Esophagus muscularis mucosa (tissue), 4 donors: ENCODE measurements at regions not wholly inside any gene's neighbourhood (a gene's known extent, or its start where the extent isn't known, plus 50 kb on each side); places are given as distances from the start of the nearest gene placed in this dataset.
"Not testable (repeated sequence)": the region's sequence is repeated elsewhere in the genome, so short reads cannot be mapped to it uniquely, and the experiment has no call there.

ENCODE experiments used
- DNase-seq: peaks from one replicate; pipeline ENCODE4 v3.0.0-alpha.2; 2017; ENCODE audit errors: extremely low spot score
- H3K27ac ChIP-seq, 4 donors: fragments of 200-600 bp; sonication (generic); replicated peaks in 1 of 4; 1 replicate in 3 of 4; 2 replicates in 1 of 4; pipeline ENCODE4 v1.5.1; 2016 to 2019; ENCODE audit warnings: mild to moderate bottlenecking in 1 of 4
- H3K27me3 ChIP-seq, 4 donors: fragments of 200-600 bp; sonication (generic); one replicate each; pipeline versions ENCODE4 v1.5.1 to v1.6.0; 2016 to 2019
- H3K36me3 ChIP-seq, 4 donors: fragments of 200-600 bp; sonication (generic); one replicate each; pipeline ENCODE4 v1.5.1; 2016 to 2019
- H3K4me1 ChIP-seq, 4 donors: fragments of 200-600 bp; sonication (generic); one replicate each; pipeline ENCODE4 v1.5.1; 2016 to 2019
- H3K4me3 ChIP-seq, 4 donors: fragments of 200-600 bp; sonication (generic); 1 replicate in 2 of 4; 2 replicates in 2 of 4; pipeline ENCODE4 v1.5.1; 2016 to 2019; ENCODE audit warnings: mild to moderate bottlenecking in 4 of 4, moderate library complexity in 1 of 4
- H3K9me3 ChIP-seq, 4 donors: fragments of 200-600 bp; sonication (generic); 1 replicate in 3 of 4; 2 replicates in 1 of 4; pipeline ENCODE4 v1.5.1; 2016 to 2019
- EP300 ChIP-seq: sonication (generic); formaldehyde crosslinking; IDR thresholded peaks from one replicate; pipeline ENCODE4 v1.6.1; 2017; ENCODE audit warnings: antibody characterized with exemption
- POLR2A ChIP-seq: fragments of 450-650 bp; IDR thresholded peaks from one replicate; pipeline ENCODE4 v1.6.1; 2017; ENCODE audit warnings: antibody characterized with exemption, moderate library complexity, mild to moderate bottlenecking, low read depth
- POLR2AphosphoS5 ChIP-seq, 2 donors: sonication (generic); formaldehyde crosslinking; IDR thresholded peaks; one replicate each; pipeline ENCODE4 v1.6.1; 2017; ENCODE audit warnings: antibody characterized with exemption in 2 of 2
- whole genome bisulfite sequencing: methylation state at CpG from one replicate; pipeline ENCODE4 v1.1.5; 2018; 5-methylcytosine and 5-hydroxymethylcytosine counted together
- intact Hi-C: fragments of 100-400 bp; cut with DNase I; formaldehyde crosslinking; loops from one replicate; pipeline ENCODE4 v1.15.1; 2023
- TF ChIP-seq, protein P1 (sequence below), 3 experiments: fragments of 200-600 bp in 2 of 3; fragments of 450-650 bp in 1 of 3; sonication (generic) in 2 of 3; IDR thresholded peaks; one replicate each; pipeline ENCODE4 v1.5.1; 2017 to 2019; ENCODE audit warnings: antibody characterized with exemption in 3 of 3, mild to moderate bottlenecking in 2 of 3, moderate library complexity in 1 of 3

DNA sequence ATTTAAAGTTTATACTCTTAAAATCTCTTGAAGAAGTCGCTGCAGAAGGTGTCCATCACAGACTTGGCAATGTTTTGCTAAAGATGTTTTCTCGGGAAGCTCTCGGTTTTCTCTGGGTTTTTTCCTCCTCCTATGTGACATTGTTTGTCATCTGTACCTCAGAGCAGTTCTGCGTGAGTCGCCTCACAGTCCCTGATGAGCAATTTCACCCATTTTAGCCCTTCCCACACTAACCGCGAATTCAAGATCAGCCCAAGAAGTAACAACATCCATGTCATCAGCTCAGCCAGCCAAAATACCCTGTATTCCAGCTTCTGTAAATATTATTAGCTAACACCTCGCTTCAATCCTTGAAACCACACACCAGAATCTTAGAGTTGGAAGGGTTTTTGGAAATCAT lies 224.3 kb upstream of the SETMAR start:
- intact Hi-C loops: no loop called here
- WGBS: 86% methylated on average over 8 of the region's 8 CpGs
- Histone ChIP-seq H3K9me3 (peaks cover 0 to 5% (median 0%) of the 10 kb centered on the region in 4 donors), H3K4me1 (no peaks in the 10 kb centered on the region), H3K36me3 (no peaks in the 10 kb centered on the region), H3K27me3 (no peaks in the 10 kb centered on the region), H3K27ac (no peak overlapping the region), H3K4me3 (no peak overlapping the region)
- TF ChIP-seq POLR2A (no peak), EP300 (no peak), POLR2AphosphoS5 (IDR thresholded peaks at IDR 0.05) (no peak)
- TF ChIP-seq, protein P1, sequence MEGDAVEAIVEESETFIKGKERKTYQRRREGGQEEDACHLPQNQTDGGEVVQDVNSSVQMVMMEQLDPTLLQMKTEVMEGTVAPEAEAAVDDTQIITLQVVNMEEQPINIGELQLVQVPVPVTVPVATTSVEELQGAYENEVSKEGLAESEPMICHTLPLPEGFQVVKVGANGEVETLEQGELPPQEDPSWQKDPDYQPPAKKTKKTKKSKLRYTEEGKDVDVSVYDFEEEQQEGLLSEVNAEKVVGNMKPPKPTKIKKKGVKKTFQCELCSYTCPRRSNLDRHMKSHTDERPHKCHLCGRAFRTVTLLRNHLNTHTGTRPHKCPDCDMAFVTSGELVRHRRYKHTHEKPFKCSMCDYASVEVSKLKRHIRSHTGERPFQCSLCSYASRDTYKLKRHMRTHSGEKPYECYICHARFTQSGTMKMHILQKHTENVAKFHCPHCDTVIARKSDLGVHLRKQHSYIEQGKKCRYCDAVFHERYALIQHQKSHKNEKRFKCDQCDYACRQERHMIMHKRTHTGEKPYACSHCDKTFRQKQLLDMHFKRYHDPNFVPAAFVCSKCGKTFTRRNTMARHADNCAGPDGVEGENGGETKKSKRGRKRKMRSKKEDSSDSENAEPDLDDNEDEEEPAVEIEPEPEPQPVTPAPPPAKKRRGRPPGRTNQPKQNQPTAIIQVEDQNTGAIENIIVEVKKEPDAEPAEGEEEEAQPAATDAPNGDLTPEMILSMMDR (IDR thresholded peaks at IDR 0.05): no peak
- DNase-seq: no peak

DNA sequence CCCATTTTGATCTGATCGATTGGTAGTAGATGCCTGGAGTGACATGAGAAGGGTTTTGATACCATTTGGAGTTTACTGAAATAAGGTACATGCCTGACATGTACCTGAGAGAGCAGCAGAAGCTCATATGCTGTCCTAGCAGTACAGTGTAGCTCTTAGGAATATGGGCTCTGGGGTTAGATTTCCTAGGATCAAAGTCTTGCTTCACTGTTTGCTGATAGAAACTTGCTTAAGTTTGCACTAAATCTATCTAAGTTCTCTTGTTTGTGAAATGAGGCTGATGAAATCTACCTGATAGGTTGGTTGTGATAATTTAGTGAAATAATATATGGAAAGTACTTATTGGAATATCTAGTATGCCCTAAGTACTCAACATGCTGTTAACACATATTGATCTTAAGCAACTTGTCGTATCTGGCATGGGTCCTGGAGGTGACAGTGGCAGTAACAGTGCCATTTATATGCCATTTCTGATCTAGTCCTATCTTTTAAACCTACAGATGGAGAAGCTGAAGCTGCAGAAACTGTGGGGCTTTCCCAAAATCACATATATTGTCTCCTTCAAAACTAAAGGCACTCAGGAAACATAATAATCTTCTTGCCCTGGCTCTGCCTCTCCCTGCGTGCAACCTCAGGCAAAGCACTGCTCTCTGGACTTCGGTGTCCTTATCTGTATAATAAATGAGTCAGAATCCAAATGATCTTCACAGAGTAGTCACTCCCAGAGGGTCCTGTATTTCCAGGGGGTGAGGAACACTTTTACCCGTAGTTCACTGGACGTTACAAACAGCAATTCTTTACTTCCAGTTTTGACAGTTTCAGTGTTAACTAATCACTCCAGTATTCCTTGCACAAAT lies 223.6 kb upstream of the SETMAR start:
- Histone ChIP-seq H3K36me3 (no peaks in the 10 kb centered on the region), H3K27me3 (no peaks in the 10 kb centered on the region), H3K9me3 (peaks cover 0 to 5% (median 0%) of the 10 kb centered on the region in 4 donors), H3K4me3 (no peak overlapping the region), H3K4me1 (no peaks in the 10 kb centered on the region), H3K27ac (no peak overlapping the region)
- 64% methylated on average over 6 of the region's 6 CpGs for WGBS
- no peak for DNase-seq
- TF ChIP-seq POLR2A: no peak
- no peak for TF ChIP-seq EP300
- no peak for TF ChIP-seq POLR2AphosphoS5 (IDR thresholded peaks at IDR 0.05)
- TF ChIP-seq, protein P1 (IDR thresholded peaks at IDR 0.05): no peak
- intact Hi-C loops: no loop called here

DNA sequence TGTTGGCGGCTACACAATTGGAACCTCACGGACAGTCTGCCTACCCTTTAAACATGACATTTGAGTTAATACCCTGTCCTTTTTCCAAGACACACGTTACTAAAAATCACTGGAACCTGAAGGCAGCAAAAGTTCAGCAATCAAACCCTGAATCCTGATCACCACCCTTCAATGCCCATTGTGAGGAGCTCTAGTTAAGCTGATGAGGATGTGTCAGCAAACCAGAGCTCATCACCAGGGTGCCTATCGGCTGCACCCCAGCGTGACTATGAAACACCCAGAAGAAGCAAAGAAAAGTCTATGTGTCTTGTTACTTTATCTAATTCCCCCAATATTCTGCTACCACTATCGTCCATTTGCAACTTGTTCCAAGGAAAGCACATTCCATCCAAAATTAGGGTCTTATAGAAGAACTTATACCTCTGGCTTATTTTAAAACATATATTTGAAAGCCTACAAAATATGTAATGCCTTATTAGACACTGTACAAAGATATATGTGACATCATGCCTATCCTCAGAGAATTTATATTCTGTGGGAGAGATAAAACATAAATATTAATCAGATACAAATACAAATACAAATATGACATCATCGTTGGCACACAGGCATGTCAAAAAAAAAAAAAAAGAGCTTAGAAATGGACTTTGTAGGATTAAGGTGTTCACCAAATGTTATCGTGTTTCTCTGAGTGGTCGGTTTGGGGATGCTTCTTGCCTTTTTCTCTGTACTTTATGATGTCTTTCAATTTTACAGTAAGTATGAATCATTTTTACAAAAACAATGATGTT lies 219.7 kb upstream of the SETMAR start:
- Histone ChIP-seq H3K36me3 (no peaks in the 10 kb centered on the region), H3K4me1 (no peaks in the 10 kb centered on the region), H3K27me3 (no peaks in the 10 kb centered on the region), H3K9me3 (no peaks in the 10 kb centered on the region), H3K27ac (no peak overlapping the region), H3K4me3 (no peak overlapping the region)
- TF ChIP-seq, protein P1 (IDR thresholded peaks at IDR 0.05): no peak
- TF ChIP-seq EP300 (no peak), POLR2A (no peak), POLR2AphosphoS5 (IDR thresholded peaks at IDR 0.05) (no peak)
- intact Hi-C loops: no loop called here
- WGBS: 71% methylated on average over 9 of the region's 9 CpGs
- no peak for DNase-seq

DNA sequence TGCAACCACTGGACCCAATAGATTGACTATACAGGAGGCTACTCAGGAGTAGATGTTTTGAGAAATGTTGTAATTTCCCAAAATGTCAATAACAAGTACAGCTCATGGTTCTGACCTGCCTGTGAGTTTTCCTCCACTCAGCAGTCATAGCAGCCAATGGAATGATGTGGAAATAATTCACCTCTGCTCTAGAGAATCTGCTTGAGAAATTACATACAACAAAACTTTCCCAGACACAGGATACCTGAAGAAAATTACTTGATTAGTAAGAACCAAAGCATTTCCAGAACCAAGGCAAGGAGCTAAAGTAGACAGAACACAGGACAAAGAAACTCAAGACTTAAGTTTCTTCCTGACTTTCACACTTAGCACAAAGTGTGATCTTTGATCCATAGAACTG lies 218.9 kb upstream of the SETMAR start:
- Histone ChIP-seq H3K4me3 (no peak overlapping the region), H3K27me3 (no peaks in the 10 kb centered on the region), H3K36me3 (no peaks in the 10 kb centered on the region), H3K27ac (no peak overlapping the region), H3K9me3 (no peaks in the 10 kb centered on the region), H3K4me1 (no peaks in the 10 kb centered on the region)
- intact Hi-C loops: no loop called here
- TF ChIP-seq, protein P1 (IDR thresholded peaks at IDR 0.05): no peak
- TF ChIP-seq POLR2AphosphoS5 (IDR thresholded peaks at IDR 0.05): no peak
- no peak for DNase-seq

DNA sequence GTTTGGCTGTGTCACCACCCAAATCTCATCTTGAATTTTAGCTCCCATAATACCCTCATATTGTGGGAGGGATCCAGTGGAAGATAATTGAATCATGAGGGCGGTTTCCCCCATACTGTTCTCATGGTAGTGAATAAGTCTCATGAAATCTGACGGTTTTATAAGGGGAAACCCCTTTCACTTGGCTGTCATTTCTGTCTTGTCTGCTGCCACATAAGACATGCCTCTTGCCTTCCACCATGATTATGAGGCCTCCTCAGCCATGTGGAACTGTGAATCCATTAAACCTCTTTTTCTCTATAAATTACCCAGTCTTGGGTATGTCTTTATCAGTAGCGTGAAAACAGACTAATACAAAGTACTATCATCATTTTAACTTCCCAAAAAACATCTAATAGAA lies 216.5 kb upstream of the SETMAR start:
- H3K36me3 ChIP-seq, H3K27ac ChIP-seq, H3K4me3 ChIP-seq, H3K27me3 ChIP-seq, DNase-seq, H3K4me1 ChIP-seq, intact Hi-C loops, H3K9me3 ChIP-seq: not testable (repeated sequence)
- 91% methylated on average over 3 of the region's 3 CpGs for WGBS
